ENCODE measurements at regions not wholly inside any gene's neighbourhood (a gene's known extent, or its start where the extent isn't known, plus 50 kb on each side); places are given as distances from the start of the nearest gene placed in this dataset.

GRCh38 chr4:178993306-178993705 lies 1551.1 kb upstream of the AGA start:
- TF ChIP-seq, protein P1, sequence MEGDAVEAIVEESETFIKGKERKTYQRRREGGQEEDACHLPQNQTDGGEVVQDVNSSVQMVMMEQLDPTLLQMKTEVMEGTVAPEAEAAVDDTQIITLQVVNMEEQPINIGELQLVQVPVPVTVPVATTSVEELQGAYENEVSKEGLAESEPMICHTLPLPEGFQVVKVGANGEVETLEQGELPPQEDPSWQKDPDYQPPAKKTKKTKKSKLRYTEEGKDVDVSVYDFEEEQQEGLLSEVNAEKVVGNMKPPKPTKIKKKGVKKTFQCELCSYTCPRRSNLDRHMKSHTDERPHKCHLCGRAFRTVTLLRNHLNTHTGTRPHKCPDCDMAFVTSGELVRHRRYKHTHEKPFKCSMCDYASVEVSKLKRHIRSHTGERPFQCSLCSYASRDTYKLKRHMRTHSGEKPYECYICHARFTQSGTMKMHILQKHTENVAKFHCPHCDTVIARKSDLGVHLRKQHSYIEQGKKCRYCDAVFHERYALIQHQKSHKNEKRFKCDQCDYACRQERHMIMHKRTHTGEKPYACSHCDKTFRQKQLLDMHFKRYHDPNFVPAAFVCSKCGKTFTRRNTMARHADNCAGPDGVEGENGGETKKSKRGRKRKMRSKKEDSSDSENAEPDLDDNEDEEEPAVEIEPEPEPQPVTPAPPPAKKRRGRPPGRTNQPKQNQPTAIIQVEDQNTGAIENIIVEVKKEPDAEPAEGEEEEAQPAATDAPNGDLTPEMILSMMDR (IDR thresholded peaks at IDR 0.05), result no peak
- no peak for TF ChIP-seq POLR2A (IDR thresholded peaks at IDR 0.05)
